ENCODE measurements at regions not wholly inside any gene's neighbourhood (a gene's known extent, or its start where the extent isn't known, plus 50 kb on each side); places are given as distances from the start of the nearest gene placed in this dataset.

DNA sequence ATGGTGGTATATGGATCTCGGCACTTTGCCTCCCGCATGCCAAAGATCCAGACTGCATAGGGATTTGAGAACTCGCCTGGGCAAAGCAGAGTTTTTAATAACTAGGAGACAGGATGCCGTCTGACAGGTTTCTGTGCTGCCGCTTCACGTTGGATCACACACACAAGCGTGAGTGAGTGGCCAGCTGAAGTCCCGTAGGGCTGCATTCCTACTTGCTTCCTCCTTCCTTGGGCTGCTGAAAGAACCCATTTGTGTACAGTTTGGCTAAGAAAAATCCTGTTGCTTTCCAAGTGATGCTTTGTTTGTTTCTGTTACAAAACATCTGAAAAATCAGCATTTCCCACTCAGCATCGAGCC is 604.3 kb upstream of the CFAP20DC start:
- in situ Hi-C loops (cut with MboI; ENCODE audit: low pct_unique_long_range_greater_than_20kb, low sequenced_read_pairs, unreplicated experiment): no loop called here
- TF ChIP-seq, protein P1, sequence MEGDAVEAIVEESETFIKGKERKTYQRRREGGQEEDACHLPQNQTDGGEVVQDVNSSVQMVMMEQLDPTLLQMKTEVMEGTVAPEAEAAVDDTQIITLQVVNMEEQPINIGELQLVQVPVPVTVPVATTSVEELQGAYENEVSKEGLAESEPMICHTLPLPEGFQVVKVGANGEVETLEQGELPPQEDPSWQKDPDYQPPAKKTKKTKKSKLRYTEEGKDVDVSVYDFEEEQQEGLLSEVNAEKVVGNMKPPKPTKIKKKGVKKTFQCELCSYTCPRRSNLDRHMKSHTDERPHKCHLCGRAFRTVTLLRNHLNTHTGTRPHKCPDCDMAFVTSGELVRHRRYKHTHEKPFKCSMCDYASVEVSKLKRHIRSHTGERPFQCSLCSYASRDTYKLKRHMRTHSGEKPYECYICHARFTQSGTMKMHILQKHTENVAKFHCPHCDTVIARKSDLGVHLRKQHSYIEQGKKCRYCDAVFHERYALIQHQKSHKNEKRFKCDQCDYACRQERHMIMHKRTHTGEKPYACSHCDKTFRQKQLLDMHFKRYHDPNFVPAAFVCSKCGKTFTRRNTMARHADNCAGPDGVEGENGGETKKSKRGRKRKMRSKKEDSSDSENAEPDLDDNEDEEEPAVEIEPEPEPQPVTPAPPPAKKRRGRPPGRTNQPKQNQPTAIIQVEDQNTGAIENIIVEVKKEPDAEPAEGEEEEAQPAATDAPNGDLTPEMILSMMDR (IDR thresholded peaks at IDR 0.05; ENCODE audit: extremely low read depth, insufficient read depth, missing control alignments): no peak
- DNase-seq (ENCODE audit: low spot score): no peak

DNA sequence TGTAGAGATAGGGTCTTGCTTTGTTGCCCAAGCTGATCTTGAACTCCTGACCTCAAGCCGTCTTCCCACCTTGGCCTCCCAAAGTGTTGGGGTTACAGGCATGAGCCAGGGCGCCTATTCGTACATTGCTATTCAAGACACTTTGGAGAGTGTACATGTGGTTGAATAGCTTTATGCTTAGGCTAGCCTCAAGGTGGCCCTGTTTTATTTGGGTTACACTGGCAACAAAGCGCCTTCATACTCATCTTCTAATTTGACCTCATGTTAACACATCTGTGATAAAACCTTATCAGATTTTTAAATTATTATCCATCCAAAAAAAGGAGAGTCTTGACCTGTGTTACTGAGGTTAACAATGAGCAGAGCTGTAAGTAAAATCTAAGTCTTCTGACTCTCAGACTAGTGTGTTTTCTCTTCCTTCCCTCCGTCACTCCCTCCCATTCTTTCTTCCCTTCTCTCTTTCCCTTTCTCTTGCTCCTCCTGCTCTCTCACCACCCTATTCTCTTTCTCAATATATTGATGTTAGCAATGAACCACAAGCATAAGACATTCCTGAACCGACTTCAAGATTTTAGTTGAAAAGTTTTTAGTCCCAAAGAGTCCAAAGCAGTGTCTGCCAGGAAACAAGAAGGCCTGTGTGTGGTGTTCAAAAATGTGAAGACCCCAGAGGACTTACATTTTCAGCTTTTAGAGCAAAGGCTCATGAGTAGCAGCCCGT is 603.7 kb upstream of the CFAP20DC start:
- in situ Hi-C loops (cut with MboI; ENCODE audit: low pct_unique_long_range_greater_than_20kb, low sequenced_read_pairs, unreplicated experiment): no loop called here
- TF ChIP-seq, protein P1 (IDR thresholded peaks at IDR 0.05; ENCODE audit: extremely low read depth, insufficient read depth, missing control alignments): no peak
- no peak for DNase-seq (ENCODE audit: low spot score)

DNA sequence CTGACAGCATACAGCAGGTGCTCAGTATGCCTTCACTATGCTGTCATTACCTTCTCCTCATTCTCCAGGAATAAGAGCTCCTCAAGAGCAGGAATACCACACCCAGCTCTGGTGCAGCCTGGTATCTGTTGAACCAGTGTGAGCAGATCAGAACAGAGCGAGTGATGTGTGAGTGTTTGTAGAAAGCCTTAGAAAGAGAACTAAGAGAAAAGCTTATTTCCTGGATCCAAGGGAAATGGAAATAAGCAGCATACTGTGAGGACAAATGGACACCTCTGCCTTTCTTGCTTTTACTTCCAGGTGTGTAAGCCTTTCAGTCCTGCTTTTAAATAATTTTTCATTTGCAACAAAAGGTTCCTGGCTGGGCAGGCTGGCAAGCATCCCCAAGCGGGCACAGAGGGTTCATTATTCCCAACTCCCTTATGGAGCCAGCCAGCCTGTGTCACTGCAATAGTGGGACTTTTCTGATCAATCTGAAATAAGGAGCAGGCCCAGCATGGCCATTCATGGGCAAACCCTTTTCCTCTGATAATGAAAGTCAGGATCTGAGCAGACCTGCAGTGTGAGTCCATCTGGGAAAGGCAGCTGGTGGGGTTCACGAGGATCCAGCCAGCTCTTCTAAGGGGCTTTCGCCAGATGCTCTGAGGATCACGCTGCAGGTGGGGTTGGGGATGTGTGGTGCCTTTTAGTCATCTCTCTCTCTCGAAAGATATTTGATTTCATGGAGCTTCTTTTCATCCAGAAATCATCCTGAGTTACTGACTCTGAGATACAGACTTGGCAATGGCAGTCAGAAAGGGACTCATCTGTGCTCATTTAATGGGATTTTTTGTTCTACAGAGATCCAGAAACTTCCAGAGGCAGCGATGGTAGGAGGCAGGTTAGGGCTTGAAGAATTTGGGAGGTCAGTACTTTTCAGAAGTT is 594.9 kb upstream of the CFAP20DC start:
- in situ Hi-C loops (cut with MboI; ENCODE audit: low pct_unique_long_range_greater_than_20kb, low sequenced_read_pairs, unreplicated experiment): no loop called here
- TF ChIP-seq, protein P1 (IDR thresholded peaks at IDR 0.05; ENCODE audit: extremely low read depth, insufficient read depth, missing control alignments): no peak
- DNase-seq (ENCODE audit: low spot score): no peak

DNA sequence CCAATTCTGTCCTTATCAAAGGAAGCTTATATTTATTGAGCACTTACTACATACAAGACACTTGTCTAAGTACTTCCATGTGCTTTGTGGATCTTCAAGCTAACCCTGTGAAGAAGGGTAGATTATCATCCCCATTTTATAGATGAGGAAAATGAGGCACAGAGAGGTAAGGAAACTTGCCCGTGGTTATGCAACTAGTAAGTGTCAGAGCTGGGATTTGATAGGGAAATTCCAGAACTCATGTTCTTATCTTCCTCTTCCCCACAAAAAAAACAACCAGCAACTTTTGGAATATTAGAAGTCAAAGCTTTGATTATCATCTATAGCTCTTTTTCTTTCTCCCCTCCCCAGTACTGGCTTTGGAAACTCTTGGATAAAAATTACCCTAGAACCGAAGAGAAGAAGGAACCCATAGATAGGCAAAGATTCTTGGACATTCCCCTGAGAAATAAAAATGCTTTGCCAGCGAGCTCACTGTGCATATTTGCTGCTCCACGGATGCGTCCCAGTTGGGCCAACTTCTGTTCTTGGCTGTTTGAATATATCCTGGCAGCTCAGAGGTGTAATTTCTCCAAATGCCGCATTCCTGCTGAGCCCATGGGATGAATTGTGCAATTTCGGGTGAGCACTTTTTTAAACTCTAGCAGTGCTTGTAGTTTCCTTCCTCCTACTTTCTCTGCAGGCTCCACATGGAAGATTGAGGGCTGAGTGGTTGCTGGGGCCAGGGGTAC is 591.5 kb upstream of the CFAP20DC start:
- no peak for DNase-seq (ENCODE audit: low spot score)
- in situ Hi-C loops (cut with MboI; ENCODE audit: low pct_unique_long_range_greater_than_20kb, low sequenced_read_pairs, unreplicated experiment): no loop called here
- TF ChIP-seq, protein P1 (IDR thresholded peaks at IDR 0.05; ENCODE audit: extremely low read depth, insufficient read depth, missing control alignments): no peak

DNA sequence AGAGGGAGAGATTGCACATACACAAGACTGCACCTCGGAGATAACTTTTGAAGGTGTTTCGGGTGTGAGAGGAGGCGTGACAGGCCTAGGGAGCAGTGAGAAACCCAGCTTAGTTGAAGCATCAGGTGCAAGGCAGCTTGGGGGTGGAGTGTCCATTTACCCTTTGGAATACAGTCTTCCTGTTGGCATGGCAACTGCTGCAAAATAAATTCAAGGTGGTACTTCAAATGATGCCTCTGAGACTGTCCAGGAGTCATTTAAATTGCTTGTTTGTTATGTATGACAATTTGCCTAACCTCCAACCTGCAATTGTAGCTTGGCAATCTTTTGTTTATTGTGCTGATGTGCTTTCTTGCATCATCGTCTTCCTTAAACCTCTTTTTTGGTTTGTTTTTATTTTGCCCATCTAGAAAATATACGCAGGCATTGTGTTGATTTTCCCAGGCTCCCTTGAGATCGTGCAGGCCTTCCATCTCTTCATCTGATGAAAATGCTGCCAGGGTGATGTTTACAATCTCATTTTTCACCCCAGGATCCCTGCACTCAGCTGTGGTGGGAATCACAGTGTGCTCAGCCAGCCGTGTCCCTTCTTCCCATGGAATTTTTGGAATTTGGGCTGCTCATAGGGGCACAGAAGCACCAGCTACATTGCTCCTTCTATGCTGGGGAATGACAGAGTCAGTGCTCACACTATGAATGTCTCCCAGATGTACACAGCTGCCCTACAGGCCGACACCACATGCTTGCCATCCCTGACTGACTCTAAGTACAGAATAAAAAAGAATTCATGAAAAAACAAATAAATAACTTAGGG is 583.1 kb upstream of the CFAP20DC start:
- DNase-seq (ENCODE audit: low spot score): no peak
- TF ChIP-seq, protein P1 (IDR thresholded peaks at IDR 0.05; ENCODE audit: extremely low read depth, insufficient read depth, missing control alignments): no peak
- in situ Hi-C loops (cut with MboI; ENCODE audit: low pct_unique_long_range_greater_than_20kb, low sequenced_read_pairs, unreplicated experiment): no loop called here

DNA sequence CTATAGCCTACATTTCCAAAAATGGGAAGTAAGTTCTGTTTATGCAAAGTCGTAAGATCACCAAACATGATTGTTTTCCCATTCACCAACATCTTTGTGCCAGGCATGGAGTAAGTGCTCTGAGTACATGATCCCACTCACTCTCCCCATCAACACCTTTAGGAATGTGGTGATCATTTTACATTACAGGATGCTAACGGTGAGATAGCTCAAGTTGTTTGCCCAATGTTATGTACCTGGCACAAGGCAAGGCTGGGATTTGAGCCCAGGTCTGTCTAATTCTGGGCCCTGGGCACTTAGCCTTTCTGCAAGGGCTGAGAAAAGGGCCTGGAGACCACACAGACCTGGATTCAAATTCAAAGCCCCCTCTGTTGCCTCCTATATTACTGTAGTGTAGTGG is 581.7 kb upstream of the CFAP20DC start:
- in situ Hi-C loops (cut with MboI; ENCODE audit: low pct_unique_long_range_greater_than_20kb, low sequenced_read_pairs, unreplicated experiment): no loop called here
- TF ChIP-seq, protein P1 (IDR thresholded peaks at IDR 0.05; ENCODE audit: extremely low read depth, insufficient read depth, missing control alignments): no peak
- no peak for DNase-seq (ENCODE audit: low spot score)

All from GM13977 (cell line).